Small intestine (tissue), 7 donors: ENCODE measurements at regions not wholly inside any gene's neighbourhood (a gene's known extent, or its start where the extent isn't known, plus 50 kb on each side); places are given as distances from the start of the nearest gene placed in this dataset.
"Not testable (repeated sequence)": the region's sequence is repeated elsewhere in the genome, so short reads cannot be mapped to it uniquely, and the experiment has no call there.

Source experiments
- DNase-seq, 2 donors: peaks; one replicate each; pipeline versions ENCODE4 v3.0.0 to v3.0.0-alpha.2; 2013
- FAIRE-seq: peaks from 2 replicates; lab custom pipeline; 2012; peaks lifted over from hg19 to GRCh38; lab: Jason Lieb, UNC
- H3K27ac ChIP-seq, 3 donors: one replicate each; pipeline ENCODE4 v1.5.1; 2013; ENCODE audit warnings: low read length in 2 of 3, mild to moderate bottlenecking in 2 of 3, control low read depth in 1 of 3, inconsistent platforms in 1 of 3, low read depth in 1 of 3, moderate library complexity in 1 of 3
- H3K27me3 ChIP-seq, 3 donors: one replicate each; pipeline ENCODE4 v1.6.1; 2013; ENCODE audit warnings: low read length in 3 of 3, inconsistent platforms in 1 of 3; ENCODE audit not compliant: control insufficient read depth in 3 of 3, insufficient read depth in 3 of 3
- H3K36me3 ChIP-seq, 3 donors: one replicate each; pipeline ENCODE4 v1.6.1; 2013; ENCODE audit warnings: low read length in 3 of 3, inconsistent platforms in 1 of 3, low read depth in 1 of 3, mild to moderate bottlenecking in 1 of 3, moderate library complexity in 1 of 3; ENCODE audit not compliant: control insufficient read depth in 3 of 3, insufficient read depth in 2 of 3
- H3K4me1 ChIP-seq, 3 donors: one replicate each; pipeline ENCODE4 v1.6.1; 2013; ENCODE audit warnings: low read length in 2 of 3, inconsistent platforms in 1 of 3, low read depth in 1 of 3, mild to moderate bottlenecking in 1 of 3, moderate library complexity in 1 of 3; ENCODE audit not compliant: control insufficient read depth in 3 of 3, insufficient read depth in 2 of 3
- H3K4me3 ChIP-seq, 3 donors: one replicate each; pipeline ENCODE4 v1.5.1; 2013; ENCODE audit warnings: low read length in 3 of 3, control low read depth in 1 of 3, inconsistent platforms in 1 of 3, low read depth in 1 of 3, mild to moderate bottlenecking in 1 of 3, moderate library complexity in 1 of 3
- H3K9me3 ChIP-seq, 2 donors: one replicate each; pipeline ENCODE4 v1.6.1; 2013; ENCODE audit warnings: low read depth in 1 of 2, low read length in 1 of 2; ENCODE audit not compliant: control insufficient read depth in 2 of 2, insufficient read depth in 1 of 2
- WGBS, 3 donors: extraction: QIAGEN DNeasy Blood & Tissue Kit; methylation state at CpG; one replicate each; pipeline ENCODE4 v1.1.7; 2013; 5-methylcytosine and 5-hydroxymethylcytosine counted together
- donor health status: healthy with polysubstance abuse.
- donor health status: control.
- donor health status: control.
- donor health status: Bipolar disorder and iron deficiency.
- donor health status: healthy.

GRCh38 chr9:108746001-108746400 is 109.8 kb downstream of the ACTL7B start:
- FAIRE-seq = no peak
- no peaks in the 10 kb centered on the region for H3K9me3 ChIP-seq
- H3K4me1 ChIP-seq = peaks cover 0 to 11% (median 0%) of the 10 kb centered on the region in 3 donors
- no peaks in the 10 kb centered on the region for H3K36me3 ChIP-seq
- H3K4me3 ChIP-seq = no peak overlapping the region
- 59 to 63% (median 60%) methylated on average over 3 of the region's 3 CpGs for WGBS, 3 donors
- H3K27me3 ChIP-seq = no peaks in the 10 kb centered on the region
- no peak overlapping the region for H3K27ac ChIP-seq
- DNase-seq = no peak

- Histone ChIP-seq H3K36me3 (no peaks in the 10 kb centered on the region), H3K9me3 (no peaks in the 10 kb centered on the region), H3K27ac (no peak overlapping the region), H3K27me3 (no peaks in the 10 kb centered on the region), H3K4me1 (peaks cover 0 to 11% (median 0%) of the 10 kb centered on the region in 3 donors), H3K4me3 (no peak overlapping the region)
- WGBS, 3 donors = 75 to 81% (median 76%) methylated on average over 2 of the region's 2 CpGs
- no peak for DNase-seq
- FAIRE-seq = no peak
Observed at GRCh38 chr9:108744641-108745040, 111.1 kb downstream of the ACTL7B start.

- no peak overlapping the region for H3K27ac ChIP-seq
- H3K27me3 ChIP-seq = no peaks in the 10 kb centered on the region
- H3K9me3 ChIP-seq = no peaks in the 10 kb centered on the region
- H3K36me3 ChIP-seq = no peaks in the 10 kb centered on the region
- FAIRE-seq = no peak
- no peak overlapping the region for H3K4me3 ChIP-seq
- peak in 1 of 2 donors; percentile 13 for DNase-seq
- 45 to 65% (median 63%) methylated on average over 6 of the region's 6 CpGs for WGBS, 3 donors
- H3K4me1 ChIP-seq = peaks cover 0 to 7% (median 0%) of the 10 kb centered on the region in 3 donors
Observed at GRCh38 chr9:108743901-108744371, 111.8 kb downstream of the ACTL7B start.

- Histone ChIP-seq H3K4me1 (peaks cover 0 to 3% (median 0%) of the 10 kb centered on the region in 3 donors), H3K27ac (no peak overlapping the region), H3K4me3 (no peak overlapping the region), H3K27me3 (no peaks in the 10 kb centered on the region), H3K9me3 (no peaks in the 10 kb centered on the region), H3K36me3 (no peaks in the 10 kb centered on the region)
- DNase-seq (no peak), FAIRE-seq (no peak)
- 77% methylated on average over 2 of the region's 2 CpGs for WGBS, 3 donors
Observed at GRCh38 chr9:108743416-108743815, 112.4 kb downstream of the ACTL7B start.

- no peaks in the 10 kb centered on the region for H3K27me3 ChIP-seq
- FAIRE-seq (no peak), DNase-seq (no peak)
- no peak overlapping the region for H3K4me3 ChIP-seq
- H3K4me1 ChIP-seq = no peaks in the 10 kb centered on the region
- H3K36me3 ChIP-seq = no peaks in the 10 kb centered on the region
- 70 to 83% (median 80%) methylated on average over 5 of the region's 5 CpGs for WGBS, 3 donors
- H3K27ac ChIP-seq = no peak overlapping the region
- H3K9me3 ChIP-seq = no peaks in the 10 kb centered on the region
Observed at GRCh38 chr9:108742191-108742590, 113.6 kb downstream of the ACTL7B start.

- 63 to 88% (median 65%) methylated on average over 1 of the region's 1 CpG for WGBS, 3 donors
- not testable (repeated sequence) for FAIRE-seq, H3K27ac ChIP-seq
Observed at GRCh38 chr9:108731292-108731691, 124.5 kb downstream of the ACTL7B start.

GRCh38 chr9:108727580-108728111 is 128.1 kb downstream of the ACTL7B start:
- Histone ChIP-seq H3K4me1 (peaks cover 0 to 6% (median 0%) of the 10 kb centered on the region in 3 donors), H3K27me3 (no peaks in the 10 kb centered on the region), H3K36me3 (no peaks in the 10 kb centered on the region), H3K27ac (no peak overlapping the region), H3K4me3 (no peak overlapping the region), H3K9me3 (no peaks in the 10 kb centered on the region)
- DNase-seq (peak in 1 of 2 donors; percentile 47), FAIRE-seq (no peak)
- 35 to 49% (median 46%) methylated on average over 2 of the region's 2 CpGs for WGBS, 3 donors

More at GRCh38 chr9:108731292-108731691, 124.5 kb downstream of the ACTL7B start:
- H3K4me1 ChIP-seq, H3K9me3 ChIP-seq, H3K36me3 ChIP-seq, DNase-seq, H3K4me3 ChIP-seq, H3K27me3 ChIP-seq: not testable (repeated sequence)

GRCh38 chr9:108724652-108725051 is 131.1 kb downstream of the ACTL7B start:
- 71 to 80% (median 74%) methylated on average over 5 of the region's 5 CpGs for WGBS, 3 donors
- Histone ChIP-seq H3K4me1 (peaks cover 0 to 6% (median 0%) of the 10 kb centered on the region in 3 donors), H3K27me3 (no peaks in the 10 kb centered on the region), H3K27ac (no peak overlapping the region), H3K36me3 (no peaks in the 10 kb centered on the region), H3K4me3 (no peak overlapping the region), H3K9me3 (no peaks in the 10 kb centered on the region)
- no peak for DNase-seq
- no peak for FAIRE-seq

- Histone ChIP-seq H3K27ac (no peak overlapping the region), H3K4me3 (no peak overlapping the region), H3K36me3 (no peaks in the 10 kb centered on the region), H3K4me1 (peaks cover 0 to 6% (median 0%) of the 10 kb centered on the region in 3 donors), H3K9me3 (no peaks in the 10 kb centered on the region), H3K27me3 (no peaks in the 10 kb centered on the region)
- WGBS, 3 donors = 79 to 88% (median 86%) methylated on average over 4 of the region's 4 CpGs
- DNase-seq = no peak
- no peak for FAIRE-seq
Observed at GRCh38 chr9:108724122-108724521, 131.7 kb downstream of the ACTL7B start.
